ENCODE measurements at regions not wholly inside any gene's neighbourhood (a gene's known extent, or its start where the extent isn't known, plus 50 kb on each side); places are given as distances from the start of the nearest gene placed in this dataset.
A peak's percentile ranks its signal among the peaks of the same experiment; 100 is the strongest.

DNA sequence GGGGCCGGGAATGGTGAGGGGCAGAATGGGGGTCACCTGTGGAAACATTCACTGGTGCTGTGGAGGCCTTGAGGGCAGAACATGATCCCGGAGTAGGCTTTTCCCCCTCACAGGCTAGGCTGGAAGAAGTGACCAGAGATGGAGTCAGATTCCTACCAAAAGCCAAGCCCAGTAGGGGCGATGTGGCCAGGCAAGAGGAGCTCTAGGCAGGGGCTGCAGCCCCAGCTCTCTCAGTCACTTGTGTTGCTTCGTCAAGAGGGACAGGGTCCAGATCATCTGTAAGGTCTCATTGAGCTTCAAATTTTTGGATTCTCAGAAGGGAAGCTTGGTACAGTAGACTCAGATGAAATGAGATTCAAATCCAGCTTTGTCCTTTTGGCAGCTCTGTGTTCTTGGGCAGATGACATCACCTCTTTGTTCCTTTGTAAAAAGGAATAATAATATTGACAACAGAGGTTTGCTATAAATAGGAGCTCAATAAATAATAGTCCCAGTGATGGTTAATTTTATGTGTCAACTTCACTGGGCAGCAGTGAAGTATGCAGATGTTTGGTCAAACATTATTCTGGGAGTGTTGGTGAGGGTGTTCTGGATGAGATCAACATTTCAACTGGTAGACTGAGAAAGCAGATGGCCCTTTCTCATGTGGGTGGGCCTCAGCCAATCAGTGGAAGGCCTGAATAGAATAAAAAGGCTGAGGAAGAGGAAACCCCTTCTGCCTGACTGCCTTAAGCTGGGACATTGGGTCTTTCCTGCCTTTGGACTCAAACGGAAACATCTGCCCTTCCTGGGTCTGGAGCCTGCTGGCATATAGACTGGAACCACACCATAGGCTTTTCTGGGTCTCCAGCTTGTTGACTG is 324.7 kb upstream of the USP24 start:
- H3K36me3 ChIP-seq = no peaks in the 10 kb centered on the region
- peaks cover 0 to 11% (median 3%) of the 10 kb centered on the region in 4 donors for H3K4me1 ChIP-seq
- DNase-seq = no peak
- TF ChIP-seq EP300 (IDR thresholded peaks at IDR 0.05; ENCODE audit: low read depth) (no peak), POLR2A (IDR thresholded peaks at IDR 0.05) (no peak), POLR2AphosphoS5 (IDR thresholded peaks at IDR 0.05) (no peak)
- intact Hi-C loops (cut with DNase I; ENCODE audit: low total_unique reads) = no loop called here
- no peak overlapping the region for H3K4me3 ChIP-seq
- no peak overlapping the region for H3K27ac ChIP-seq
- no peaks in the 10 kb centered on the region for H3K27me3 ChIP-seq
- H3K9me3 ChIP-seq = no peaks in the 10 kb centered on the region
- 81% methylated on average over 5 of the region's 5 CpGs; no CpG with 5 or more reads in 1 of the 2 donors for WGBS, 2 donors (ENCODE audit: low coverage in 1 of 2)
- in situ Hi-C loops (cut with MboI; ENCODE audit: low pct_ligation_motif_present in 1 of 4, low pct_unique_long_range_greater_than_20kb in 1 of 4, low sequenced_read_pairs in 3 of 4) = no loop called here

GRCh38 chr1:55538428-55538827 is 323.3 kb upstream of the USP24 start:
- TF ChIP-seq POLR2AphosphoS5 (IDR thresholded peaks at IDR 0.05) (no peak), POLR2A (IDR thresholded peaks at IDR 0.05) (no peak), EP300 (IDR thresholded peaks at IDR 0.05; ENCODE audit: low read depth) (no peak)
- TF ChIP-seq, protein P1, sequence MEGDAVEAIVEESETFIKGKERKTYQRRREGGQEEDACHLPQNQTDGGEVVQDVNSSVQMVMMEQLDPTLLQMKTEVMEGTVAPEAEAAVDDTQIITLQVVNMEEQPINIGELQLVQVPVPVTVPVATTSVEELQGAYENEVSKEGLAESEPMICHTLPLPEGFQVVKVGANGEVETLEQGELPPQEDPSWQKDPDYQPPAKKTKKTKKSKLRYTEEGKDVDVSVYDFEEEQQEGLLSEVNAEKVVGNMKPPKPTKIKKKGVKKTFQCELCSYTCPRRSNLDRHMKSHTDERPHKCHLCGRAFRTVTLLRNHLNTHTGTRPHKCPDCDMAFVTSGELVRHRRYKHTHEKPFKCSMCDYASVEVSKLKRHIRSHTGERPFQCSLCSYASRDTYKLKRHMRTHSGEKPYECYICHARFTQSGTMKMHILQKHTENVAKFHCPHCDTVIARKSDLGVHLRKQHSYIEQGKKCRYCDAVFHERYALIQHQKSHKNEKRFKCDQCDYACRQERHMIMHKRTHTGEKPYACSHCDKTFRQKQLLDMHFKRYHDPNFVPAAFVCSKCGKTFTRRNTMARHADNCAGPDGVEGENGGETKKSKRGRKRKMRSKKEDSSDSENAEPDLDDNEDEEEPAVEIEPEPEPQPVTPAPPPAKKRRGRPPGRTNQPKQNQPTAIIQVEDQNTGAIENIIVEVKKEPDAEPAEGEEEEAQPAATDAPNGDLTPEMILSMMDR (IDR thresholded peaks at IDR 0.05) = no peak
- no peak overlapping the region for H3K4me3 ChIP-seq
- 71 to 83% methylated on average over 2 of the region's 2 CpGs for WGBS, 2 donors (ENCODE audit: low coverage in 1 of 2)
- no peaks in the 10 kb centered on the region for H3K36me3 ChIP-seq
- DNase-seq = no peak
- no peak overlapping the region for H3K27ac ChIP-seq
- in situ Hi-C loops (cut with MboI; ENCODE audit: low pct_ligation_motif_present in 1 of 4, low pct_unique_long_range_greater_than_20kb in 1 of 4, low sequenced_read_pairs in 3 of 4) = no loop called here
- H3K9me3 ChIP-seq = no peaks in the 10 kb centered on the region
- H3K4me1 ChIP-seq = peaks cover 0 to 11% (median 3%) of the 10 kb centered on the region in 4 donors
- intact Hi-C loops (cut with DNase I; ENCODE audit: low total_unique reads) = no loop called here
- H3K27me3 ChIP-seq = no peaks in the 10 kb centered on the region

- no peaks in the 10 kb centered on the region for H3K9me3 ChIP-seq
- H3K27ac ChIP-seq = peak overlapping the region; percentile 19 to 61 (median 35)
- intact Hi-C loops (cut with DNase I; ENCODE audit: low total_unique reads) (no loop called here), in situ Hi-C loops (cut with MboI; ENCODE audit: low pct_ligation_motif_present in 1 of 4, low pct_unique_long_range_greater_than_20kb in 1 of 4, low sequenced_read_pairs in 3 of 4) (no loop called here)
- no peaks in the 10 kb centered on the region for H3K27me3 ChIP-seq
- DNase-seq = no peak
- WGBS, 2 donors (ENCODE audit: low coverage in 1 of 2) = 41 to 60% methylated on average over 1 to 2 of the region's 2 CpGs
- H3K36me3 ChIP-seq = no peaks in the 10 kb centered on the region
- TF ChIP-seq POLR2AphosphoS5 (IDR thresholded peaks at IDR 0.05) (no peak), EP300 (IDR thresholded peaks at IDR 0.05; ENCODE audit: low read depth) (no peak), POLR2A (IDR thresholded peaks at IDR 0.05) (no peak)
- TF ChIP-seq, protein P1 (IDR thresholded peaks at IDR 0.05) = no peak
- H3K4me3 ChIP-seq = no peak overlapping the region
- peaks cover 0 to 11% (median 3%) of the 10 kb centered on the region in 4 donors for H3K4me1 ChIP-seq
Measured at GRCh38 chr1:55536545-55536865, 321.3 kb upstream of the USP24 start.

GRCh38 chr1:55535724-55536544 is 320.8 kb upstream of the USP24 start:
- no peak for TF ChIP-seq POLR2AphosphoS5 (IDR thresholded peaks at IDR 0.05)
- TF ChIP-seq EP300 (IDR thresholded peaks at IDR 0.05; ENCODE audit: low read depth) = no peak
- no peak for TF ChIP-seq POLR2A (IDR thresholded peaks at IDR 0.05)
- TF ChIP-seq, protein P1 (IDR thresholded peaks at IDR 0.05) = no peak
- H3K27ac ChIP-seq = peak overlapping the region; percentile 19 to 61 (median 35)
- intact Hi-C loops (cut with DNase I; ENCODE audit: low total_unique reads) (no loop called here), in situ Hi-C loops (cut with MboI; ENCODE audit: low pct_ligation_motif_present in 1 of 4, low pct_unique_long_range_greater_than_20kb in 1 of 4, low sequenced_read_pairs in 3 of 4) (no loop called here)
- WGBS, 2 donors (ENCODE audit: low coverage in 1 of 2) = 78 to 80% methylated on average over 4 of the region's 4 CpGs
- H3K4me3 ChIP-seq = no peak overlapping the region
- no peaks in the 10 kb centered on the region for H3K36me3 ChIP-seq
- H3K9me3 ChIP-seq = no peaks in the 10 kb centered on the region
- peaks cover 0 to 16% (median 3%) of the 10 kb centered on the region in 4 donors for H3K4me1 ChIP-seq
- DNase-seq = no peak
- no peaks in the 10 kb centered on the region for H3K27me3 ChIP-seq
